ENCODE measurements at regions not wholly inside any gene's neighbourhood (a gene's known extent, or its start where the extent isn't known, plus 50 kb on each side); places are given as distances from the start of the nearest gene placed in this dataset.

DNA sequence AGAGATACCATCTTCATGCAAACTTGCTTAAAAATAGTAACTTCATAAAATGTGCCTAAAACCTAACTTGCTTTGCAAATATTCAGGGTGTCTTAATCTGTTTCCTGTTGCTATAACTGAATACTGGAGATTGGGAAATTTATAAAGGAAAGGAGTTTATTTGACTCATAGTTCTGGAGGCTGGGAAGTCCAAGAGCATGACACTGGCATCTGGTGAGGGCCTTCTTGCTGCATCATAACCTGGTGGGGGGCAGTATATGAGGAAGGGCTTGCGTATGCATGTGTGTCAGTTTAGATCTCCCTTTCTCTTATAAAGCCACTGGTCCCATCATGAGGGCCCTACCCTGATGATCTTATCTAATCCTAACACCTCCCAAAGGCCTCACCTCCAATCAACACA is 166.5 kb downstream of the LPIN1 start:
- TF ChIP-seq, protein P1, sequence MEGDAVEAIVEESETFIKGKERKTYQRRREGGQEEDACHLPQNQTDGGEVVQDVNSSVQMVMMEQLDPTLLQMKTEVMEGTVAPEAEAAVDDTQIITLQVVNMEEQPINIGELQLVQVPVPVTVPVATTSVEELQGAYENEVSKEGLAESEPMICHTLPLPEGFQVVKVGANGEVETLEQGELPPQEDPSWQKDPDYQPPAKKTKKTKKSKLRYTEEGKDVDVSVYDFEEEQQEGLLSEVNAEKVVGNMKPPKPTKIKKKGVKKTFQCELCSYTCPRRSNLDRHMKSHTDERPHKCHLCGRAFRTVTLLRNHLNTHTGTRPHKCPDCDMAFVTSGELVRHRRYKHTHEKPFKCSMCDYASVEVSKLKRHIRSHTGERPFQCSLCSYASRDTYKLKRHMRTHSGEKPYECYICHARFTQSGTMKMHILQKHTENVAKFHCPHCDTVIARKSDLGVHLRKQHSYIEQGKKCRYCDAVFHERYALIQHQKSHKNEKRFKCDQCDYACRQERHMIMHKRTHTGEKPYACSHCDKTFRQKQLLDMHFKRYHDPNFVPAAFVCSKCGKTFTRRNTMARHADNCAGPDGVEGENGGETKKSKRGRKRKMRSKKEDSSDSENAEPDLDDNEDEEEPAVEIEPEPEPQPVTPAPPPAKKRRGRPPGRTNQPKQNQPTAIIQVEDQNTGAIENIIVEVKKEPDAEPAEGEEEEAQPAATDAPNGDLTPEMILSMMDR (IDR thresholded peaks at IDR 0.05): no peak
- TF ChIP-seq POLR2A (IDR thresholded peaks at IDR 0.05): no peak

All from Peyer's patch (tissue), 4 donors.